Endothelial cell of umbilical vein (primary cell): ENCODE measurements at regions not wholly inside any gene's neighbourhood (a gene's known extent, or its start where the extent isn't known, plus 50 kb on each side); places are given as distances from the start of the nearest gene placed in this dataset.

ENCODE experiments used
- CTCF ChIP-seq, 2 donors: IDR thresholded peaks; 1 replicate in 1 of 2; 2 replicates in 1 of 2; pipeline ENCODE4 v1.5.1; 2011; ENCODE audit warnings: low read length in 2 of 2, mild to moderate bottlenecking in 2 of 2, moderate library complexity in 2 of 2, control low read depth in 1 of 2, inconsistent platforms in 1 of 2, low read depth in 1 of 2; ENCODE audit not compliant: insufficient read depth in 1 of 2; ENCODE audit errors: extremely low read depth in 1 of 2
- EZH2 ChIP-seq: IDR thresholded peaks from 2 replicates; pipeline ENCODE4 v1.6.1; 2012; ENCODE audit warnings: borderline replicate concordance, low read depth, mild to moderate bottlenecking, moderate library complexity, low read length, inconsistent platforms; ENCODE audit not compliant: severe bottlenecking
- JUN ChIP-seq: IDR thresholded peaks from 2 replicates; pipeline ENCODE4 v1.6.1; 2011; ENCODE audit warnings: borderline replicate concordance, low read depth; ENCODE audit not compliant: insufficient read length, insufficient read depth
- MAX ChIP-seq: IDR thresholded peaks from 2 replicates; pipeline ENCODE4 v1.6.1; 2011; ENCODE audit not compliant: insufficient read depth, insufficient read length
- MYC ChIP-seq: IDR thresholded peaks from one replicate; pipeline ENCODE4 v1.6.1; 2011; ENCODE audit warnings: mild to moderate bottlenecking, low read depth, low read length
- POLR2A ChIP-seq: IDR thresholded peaks from 2 replicates; pipeline ENCODE4 v1.6.1; 2012; ENCODE audit warnings: low read depth, mild to moderate bottlenecking, control low read depth, low read length
- POLR2AphosphoS5 ChIP-seq: IDR thresholded peaks from 2 replicates; pipeline ENCODE4 v1.6.1; 2012; ENCODE audit warnings: low read depth, mild to moderate bottlenecking, control low read depth, low read length, moderate library complexity; ENCODE audit not compliant: insufficient read depth

- TF ChIP-seq POLR2A (no peak), CTCF (IDR thresholded peaks at IDR 0.05; ENCODE audit: extremely low read depth in 1 of 2, insufficient read depth in 1 of 2, low read depth in 1 of 2, low read length in 2 of 2) (no peak), POLR2AphosphoS5 (no peak), MYC (no peak), MAX (no peak), EZH2 (no peak), JUN (no peak)
Measured at GRCh38 chr10:63770523-63770922, 249.3 kb downstream of the REEP3 start.
